Parathyroid adenoma (tissue), 2 donors: ENCODE measurements at regions not wholly inside any gene's neighbourhood (a gene's known extent, or its start where the extent isn't known, plus 50 kb on each side); places are given as distances from the start of the nearest gene placed in this dataset.
"Not testable (repeated sequence)": the region's sequence is repeated elsewhere in the genome, so short reads cannot be mapped to it uniquely, and the experiment has no call there.

ENCODE experiments used
- H2AFZ ChIP-seq: fragments of 300-600 bp; sonication (generic); one replicate; pipeline ENCODE4 v1.7.0; 2017; ENCODE audit warnings: antibody characterized with exemption, mild to moderate bottlenecking
- H3K27ac ChIP-seq: fragments of 300-600 bp; sonication (generic); one replicate; pipeline ENCODE4 v1.7.0; 2017
- H3K27me3 ChIP-seq: fragments of 300-600 bp; sonication (generic); one replicate; pipeline ENCODE4 v1.7.0; 2017; ENCODE audit warnings: low read length; ENCODE audit not compliant: control insufficient read depth, insufficient read depth
- H3K36me3 ChIP-seq: fragments of 300-600 bp; sonication (generic); one replicate; pipeline ENCODE4 v1.7.0; 2017; ENCODE audit warnings: low read length; ENCODE audit not compliant: control insufficient read depth, insufficient read depth
- H3K4me1 ChIP-seq: fragments of 300-600 bp; sonication (generic); one replicate; pipeline ENCODE4 v1.7.0; 2017; ENCODE audit warnings: control low read depth
- H3K4me2 ChIP-seq: fragments of 300-600 bp; sonication (generic); one replicate; pipeline ENCODE4 v1.7.0; 2017; ENCODE audit warnings: low read length
- H3K4me3 ChIP-seq: fragments of 300-600 bp; sonication (generic); one replicate; pipeline ENCODE4 v1.7.0; 2017; ENCODE audit warnings: low read depth, low read length
- H3K79me2 ChIP-seq: fragments of 300-600 bp; sonication (generic); one replicate; pipeline ENCODE4 v1.7.0; 2017; ENCODE audit warnings: control low read depth
- H3K9ac ChIP-seq: fragments of 300-600 bp; sonication (generic); one replicate; pipeline ENCODE4 v1.7.0; 2017; ENCODE audit warnings: mild to moderate bottlenecking
- H3K9me3 ChIP-seq: fragments of 300-600 bp; sonication (generic); one replicate; pipeline ENCODE4 v1.7.0; 2017; ENCODE audit warnings: low read length; ENCODE audit not compliant: control insufficient read depth
- TF ChIP-seq, protein P1 (sequence below): fragments of 300-600 bp; sonication (generic); IDR thresholded peaks from one replicate; pipeline ENCODE4 v1.7.0; 2017; ENCODE audit warnings: antibody characterized with exemption, mild to moderate bottlenecking
- donor health status: primary hyperparathyroidism.

- TF ChIP-seq, protein P1, sequence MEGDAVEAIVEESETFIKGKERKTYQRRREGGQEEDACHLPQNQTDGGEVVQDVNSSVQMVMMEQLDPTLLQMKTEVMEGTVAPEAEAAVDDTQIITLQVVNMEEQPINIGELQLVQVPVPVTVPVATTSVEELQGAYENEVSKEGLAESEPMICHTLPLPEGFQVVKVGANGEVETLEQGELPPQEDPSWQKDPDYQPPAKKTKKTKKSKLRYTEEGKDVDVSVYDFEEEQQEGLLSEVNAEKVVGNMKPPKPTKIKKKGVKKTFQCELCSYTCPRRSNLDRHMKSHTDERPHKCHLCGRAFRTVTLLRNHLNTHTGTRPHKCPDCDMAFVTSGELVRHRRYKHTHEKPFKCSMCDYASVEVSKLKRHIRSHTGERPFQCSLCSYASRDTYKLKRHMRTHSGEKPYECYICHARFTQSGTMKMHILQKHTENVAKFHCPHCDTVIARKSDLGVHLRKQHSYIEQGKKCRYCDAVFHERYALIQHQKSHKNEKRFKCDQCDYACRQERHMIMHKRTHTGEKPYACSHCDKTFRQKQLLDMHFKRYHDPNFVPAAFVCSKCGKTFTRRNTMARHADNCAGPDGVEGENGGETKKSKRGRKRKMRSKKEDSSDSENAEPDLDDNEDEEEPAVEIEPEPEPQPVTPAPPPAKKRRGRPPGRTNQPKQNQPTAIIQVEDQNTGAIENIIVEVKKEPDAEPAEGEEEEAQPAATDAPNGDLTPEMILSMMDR, result no peak
Observed at GRCh38 chr20:52303281-52303950, 111.8 kb upstream of the ZFP64 start.

GRCh38 chr20:52302736-52303135 is 111.2 kb upstream of the ZFP64 start:
- TF ChIP-seq, protein P1, result no peak
- H3K9ac ChIP-seq, result no peak overlapping the region
- no peak overlapping the region for H3K27ac ChIP-seq
- H3K27me3 ChIP-seq, result no peaks in the 10 kb centered on the region
- H2AFZ ChIP-seq, result no peak overlapping the region
- H3K4me3 ChIP-seq, result no peak overlapping the region
- no peaks in the 10 kb centered on the region for H3K36me3 ChIP-seq
- H3K9me3 ChIP-seq, result no peaks in the 10 kb centered on the region
- no peaks in the 10 kb centered on the region for H3K79me2 ChIP-seq
- no peaks in the 10 kb centered on the region for H3K4me1 ChIP-seq
- H3K4me2 ChIP-seq, result no peak overlapping the region

More at GRCh38 chr20:52303281-52303950, 111.8 kb upstream of the ZFP64 start:
- no peaks in the 10 kb centered on the region for H3K9me3 ChIP-seq
- H3K36me3 ChIP-seq, result no peaks in the 10 kb centered on the region
- no peaks in the 10 kb centered on the region for H3K4me1 ChIP-seq
- H3K27ac ChIP-seq, result no peak overlapping the region
- H3K79me2 ChIP-seq, result no peaks in the 10 kb centered on the region
- H3K27me3 ChIP-seq, result no peaks in the 10 kb centered on the region
- H3K4me3 ChIP-seq, result no peak overlapping the region
- H2AFZ ChIP-seq, result no peak overlapping the region
- H3K9ac ChIP-seq, result no peak overlapping the region
- no peak overlapping the region for H3K4me2 ChIP-seq

GRCh38 chr20:52302051-52302450 is 110.5 kb upstream of the ZFP64 start:
- H2AFZ ChIP-seq, H3K9me3 ChIP-seq, H3K36me3 ChIP-seq, H3K9ac ChIP-seq, H3K4me2 ChIP-seq, H3K27ac ChIP-seq, H3K4me3 ChIP-seq, H3K79me2 ChIP-seq, H3K4me1 ChIP-seq, H3K27me3 ChIP-seq: not testable (repeated sequence)

- Histone ChIP-seq H3K27ac (no peak overlapping the region), H3K36me3 (no peaks in the 10 kb centered on the region), H3K4me2 (no peak overlapping the region), H3K9me3 (no peaks in the 10 kb centered on the region), H3K79me2 (no peaks in the 10 kb centered on the region), H3K27me3 (no peaks in the 10 kb centered on the region), H2AFZ (no peak overlapping the region), H3K9ac (no peak overlapping the region), H3K4me3 (no peak overlapping the region), H3K4me1 (no peaks in the 10 kb centered on the region)
- TF ChIP-seq, protein P1, result no peak
Observed at GRCh38 chr20:52295556-52295955, 104.0 kb upstream of the ZFP64 start.

- Histone ChIP-seq H3K4me2 (no peak overlapping the region), H3K79me2 (no peaks in the 10 kb centered on the region), H3K27me3 (no peaks in the 10 kb centered on the region), H3K36me3 (no peaks in the 10 kb centered on the region), H3K4me3 (no peak overlapping the region), H3K4me1 (no peaks in the 10 kb centered on the region), H3K27ac (no peak overlapping the region), H3K9me3 (no peaks in the 10 kb centered on the region), H2AFZ (no peak overlapping the region), H3K9ac (no peak overlapping the region)
- TF ChIP-seq, protein P1, result no peak
Observed at GRCh38 chr20:52294106-52294628, 102.6 kb upstream of the ZFP64 start.
